Hepatocyte (in vitro differentiated cells): ENCODE measurements at regions not wholly inside any gene's neighbourhood (a gene's known extent, or its start where the extent isn't known, plus 50 kb on each side); places are given as distances from the start of the nearest gene placed in this dataset.

Source experiments
- CTCF ChIP-seq: fragments of 200-600 bp; sonication (generic); IDR thresholded peaks from 2 replicates; pipeline ENCODE4 v1.5.1; 2016; ENCODE audit warnings: antibody characterized with exemption, mild to moderate bottlenecking; ENCODE audit not compliant: poor library complexity
- EZH2 ChIP-seq: fragments of 200-600 bp; sonication (generic); IDR thresholded peaks from 2 replicates; pipeline ENCODE4 v1.6.1; 2016; ENCODE audit warnings: antibody characterized with exemption, mild to moderate bottlenecking, borderline replicate concordance

- no peak for TF ChIP-seq CTCF
- TF ChIP-seq EZH2: no peak
Measured at GRCh38 chrX:124229374-124229773, 103.1 kb upstream of the TEX13D start.
